ENCODE measurements at regions not wholly inside any gene's neighbourhood (a gene's known extent, or its start where the extent isn't known, plus 50 kb on each side); places are given as distances from the start of the nearest gene placed in this dataset.

- no peak for TF ChIP-seq CTCF (optimal IDR thresholded peaks at IDR 0.05 in 1 of 3, IDR thresholded peaks at IDR 0.05 in 1 of 3, conservative IDR thresholded peaks at IDR 0.05 in 1 of 3; ENCODE audit: extremely low read depth in 1 of 3, insufficient read depth in 2 of 3, low read length in 3 of 3)
- TF ChIP-seq EZH2 (IDR thresholded peaks at IDR 0.05; ENCODE audit: low read length), result no peak
Observed at GRCh38 chr1:112264010-112264409, 132.0 kb upstream of the CTTNBP2NL start.
